ENCODE measurements at regions not wholly inside any gene's neighbourhood (a gene's known extent, or its start where the extent isn't known, plus 50 kb on each side); places are given as distances from the start of the nearest gene placed in this dataset.

DNA sequence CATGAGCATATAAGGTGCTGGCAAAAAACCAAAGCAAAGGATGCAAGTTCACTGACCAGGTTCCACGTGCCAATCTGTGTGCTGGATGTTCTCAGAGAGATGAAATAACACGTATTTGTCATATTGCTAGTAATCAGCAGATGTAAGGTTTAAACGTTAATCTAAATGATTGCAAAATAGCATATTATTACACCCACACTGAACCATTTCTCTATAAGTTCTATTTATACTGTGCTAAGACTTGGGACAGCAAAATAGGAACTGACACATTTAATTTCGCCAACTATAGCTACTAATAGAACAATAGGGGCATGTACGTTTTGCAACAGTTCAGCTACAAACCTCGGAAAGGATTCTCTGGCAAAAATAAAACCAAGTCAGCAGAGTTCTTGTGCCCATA lies 350.3 kb upstream of the ZNF385D start (continued):
- TF ChIP-seq ZNF121 (CRISPR knock-in tag; conservative IDR thresholded peaks at IDR 0.05) (no peak), SNIP1 (IDR thresholded peaks at IDR 0.05; ENCODE audit: low read depth) (no peak), ZKSCAN3 (CRISPR knock-in tag; IDR thresholded peaks at IDR 0.05) (no peak), YBX1 (IDR thresholded peaks at IDR 0.05) (no peak), LEF1 (IDR thresholded peaks at IDR 0.05) (no peak), ZNF184 (CRISPR knock-in tag; IDR thresholded peaks at IDR 0.05) (no peak), ZNF174 (CRISPR knock-in tag; IDR thresholded peaks at IDR 0.05) (no peak), ZNF696 (CRISPR knock-in tag; conservative IDR thresholded peaks at IDR 0.05) (no peak), NR2C1 (IDR thresholded peaks at IDR 0.05) (no peak), NR2C1 (tag; IDR thresholded peaks at IDR 0.05) (no peak), ZNF561 (CRISPR knock-in tag; conservative IDR thresholded peaks at IDR 0.05) (no peak), MCM3 (IDR thresholded peaks at IDR 0.05) (no peak)

DNA sequence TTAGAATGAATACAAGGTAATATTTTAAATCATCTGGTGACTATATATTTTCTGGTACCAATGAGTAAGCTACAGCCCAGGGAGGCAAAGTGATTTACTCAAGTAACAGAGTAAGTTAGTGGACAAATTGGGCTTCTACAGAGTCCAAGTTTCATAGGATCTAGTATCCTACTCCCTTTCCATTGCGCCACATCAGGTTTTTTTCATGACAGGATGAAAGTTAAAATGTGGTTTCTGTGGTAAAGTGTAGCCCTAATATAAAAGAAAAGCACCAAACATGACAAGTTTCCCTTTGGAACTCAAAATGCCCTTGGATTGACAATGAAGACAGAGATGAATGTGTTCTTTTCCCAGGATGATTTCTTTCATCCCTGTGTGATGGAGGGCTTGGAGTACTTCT lies 350.8 kb upstream of the ZNF385D start:
- 0% methylated on average over 1 of the region's 1 CpG for WGBS (ENCODE audit: insufficient coverage, low coverage, missing lambda C conversion rate)
- no peaks in the 10 kb centered on the region for H3K4me1 ChIP-seq (replicated peaks in 1 of 2; ENCODE audit: control insufficient read depth in 2 of 2, insufficient read depth in 2 of 2, low read length in 2 of 2)
- in situ Hi-C loops (cut with MboI) (no loop called here), intact Hi-C loops (cut with micrococcal nuclease) (no loop called here)
- no peak overlapping the region for H3K4me3 ChIP-seq
- H3K4me2 ChIP-seq (ENCODE audit: insufficient read depth, low read length): no peak overlapping the region
- no peaks in the 10 kb centered on the region for H3K9me1 ChIP-seq (ENCODE audit: control insufficient read depth, insufficient read depth, low read length)
- CTCF ChIA-PET (ENCODE audit: low intra/inter-chr PET ratio): no interaction called here
- POLR2A ChIA-PET: interaction anchor here (0.5 kb wide), 1 partner anchor 1861 kb away, joined by 3 read pairs; no protein-coding TSS in a partner anchor
- no peak overlapping the region for H2AFZ ChIP-seq (ENCODE audit: low read depth, low read length)
- ATAC-seq: no peak
- H3K36me3 ChIP-seq (ENCODE audit: control insufficient read depth, insufficient read depth, low read length): no peaks in the 10 kb centered on the region
- H3K79me2 ChIP-seq (ENCODE audit: control insufficient read depth, insufficient read depth, low read length): no peaks in the 10 kb centered on the region
- BruUV-seq (replicated peaks): no TSS peak
- H3K27ac ChIP-seq (ENCODE audit: extremely low read depth, low read depth, low read length): no peak overlapping the region
- no peak for DNase-seq (ENCODE audit: extremely low read depth in 1 of 4, low spot score in 3 of 4)
- TF ChIP-seq RBM39 (optimal IDR thresholded peaks at IDR 0.05; ENCODE audit: low read depth, low read length) (no peak), HLTF (IDR thresholded peaks at IDR 0.05) (no peak), ZNF23 (CRISPR knock-in tag; IDR thresholded peaks at IDR 0.05) (no peak), ATF7 (IDR thresholded peaks at IDR 0.05) (no peak), ZNF212 (CRISPR knock-in tag; IDR thresholded peaks at IDR 0.05) (no peak), MEF2D (tag; conservative IDR thresholded peaks at IDR 0.05; ENCODE audit: low read depth) (no peak), IFI16 (CRISPR knock-in tag; IDR thresholded peaks at IDR 0.05) (no peak), FOXK1 (CRISPR knock-in tag; IDR thresholded peaks at IDR 0.05; ENCODE audit: borderline replicate concordance) (no peak), ATF1 (CRISPR knock-in tag; IDR thresholded peaks at IDR 0.05) (no peak), ATF1 (tag; IDR thresholded peaks at IDR 0.05) (no peak), SAFB (IDR thresholded peaks at IDR 0.05; ENCODE audit: borderline replicate concordance, low read depth, low read length) (no peak), KDM5B (IDR thresholded peaks at IDR 0.05; ENCODE audit: insufficient replicate concordance, low read depth, low read length) (no peak), GATA2 (CRISPR knock-in tag; IDR thresholded peaks at IDR 0.05) (no peak), TEAD4 (IDR thresholded peaks at IDR 0.05; ENCODE audit: low read length) (no peak), TEAD4 (CRISPR knock-in tag; IDR thresholded peaks at IDR 0.05; ENCODE audit: borderline replicate concordance) (no peak), SUPT5H (IDR thresholded peaks at IDR 0.05) (no peak)
- TF ChIP-seq, protein P1, sequence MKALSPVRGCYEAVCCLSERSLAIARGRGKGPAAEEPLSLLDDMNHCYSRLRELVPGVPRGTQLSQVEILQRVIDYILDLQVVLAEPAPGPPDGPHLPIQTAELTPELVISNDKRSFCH (CRISPR knock-in tag; IDR thresholded peaks at IDR 0.05): no peak
- TF ChIP-seq, protein P1 (tag; IDR thresholded peaks at IDR 0.05): no peak
- H3K27me3 ChIP-seq (ENCODE audit: control insufficient read depth in 2 of 2, insufficient read depth in 2 of 2, low read length in 2 of 2): no peaks in the 10 kb centered on the region
- H3K9ac ChIP-seq (ENCODE audit: insufficient read depth in 1 of 2, low read depth in 2 of 2, low read length in 2 of 2): no peak overlapping the region
- H4K20me1 ChIP-seq (replicated peaks; ENCODE audit: control insufficient read depth, insufficient read depth, low read length): no peaks in the 10 kb centered on the region
- no peak for FAIRE-seq
- H3K9me3 ChIP-seq (replicated peaks; ENCODE audit: control insufficient read depth, insufficient read depth, low read depth, low read length): no peaks in the 10 kb centered on the region; the same call in 1 of the 2 replicates
